A549 (cell line): ENCODE measurements at regions not wholly inside any gene's neighbourhood (a gene's known extent, or its start where the extent isn't known, plus 50 kb on each side); places are given as distances from the start of the nearest gene placed in this dataset.

Experiments used
- CTCF ChIP-seq: fragments of >200 bp; sonication (Bioruptor Twin); formaldehyde crosslinking; IDR thresholded peaks from 3 replicates; pipeline ENCODE4 v1.5.1; 2016
- EP300 ChIP-seq, 2 experiments: fragments of >200 bp; sonication (Bioruptor Twin); formaldehyde crosslinking; IDR thresholded peaks; 2 replicates in 1 of 2; 3 replicates in 1 of 2; pipeline ENCODE4 v1.6.1; 2016 to 2017
- FOSL2 ChIP-seq, 2 experiments: fragments of 450-650 bp in 1 of 2; fragments of >200 bp in 1 of 2; sonication (Bioruptor Twin) in 1 of 2; formaldehyde crosslinking; IDR thresholded peaks; 2 replicates each; pipeline versions ENCODE4 v1.5.0 to v1.6.1; 2016 to 2020; ENCODE audit warnings: mild to moderate bottlenecking in 1 of 2, moderate library complexity in 1 of 2
- FOXS1 ChIP-seq: fragments of 250-450 bp; sonication (Bioruptor Pico); IDR thresholded peaks from 2 replicates; pipeline ENCODE4 v1.5.0; 2020; ENCODE audit warnings: mild to moderate bottlenecking, moderate library complexity
- HOXB13 ChIP-seq: fragments of 250-450 bp; sonication (Bioruptor Pico); IDR thresholded peaks from 2 replicates; pipeline ENCODE4 v1.5.0; 2020; ENCODE audit warnings: low read depth, mild to moderate bottlenecking, moderate library complexity
- JUN ChIP-seq, 2 experiments: fragments of >200 bp; sonication (Bioruptor Twin); formaldehyde crosslinking; IDR thresholded peaks; 2 replicates in 1 of 2; 3 replicates in 1 of 2; pipeline ENCODE4 v1.6.1; 2016 to 2017
- KDM1A ChIP-seq: fragments of 200-600 bp; sonication (generic); IDR thresholded peaks from 2 replicates; pipeline ENCODE4 v1.6.1; 2016; ENCODE audit warnings: low read depth, mild to moderate bottlenecking
- POLR2A ChIP-seq: IDR thresholded peaks from 2 replicates; pipeline ENCODE4 v1.6.1; 2012; ENCODE audit warnings: mild to moderate bottlenecking, low read length
- REST ChIP-seq: fragments of 200-600 bp; sonication (generic); IDR thresholded peaks from 2 replicates; pipeline ENCODE4 v1.6.1; 2016; ENCODE audit warnings: antibody characterized with exemption, mild to moderate bottlenecking, moderate library complexity
- USF2 ChIP-seq: fragments of 450-650 bp; IDR thresholded peaks from 2 replicates; pipeline ENCODE4 v1.6.1; 2014; ENCODE audit warnings: antibody characterized with exemption

GRCh38 chr7:32212321-32212720 is 142.1 kb upstream of the PDE1C start:
- TF ChIP-seq CTCF (no peak), HOXB13 (CRISPR knock-in tag) (no peak), FOSL2 (IDR thresholded peaks at IDR 0.05) (no peak), FOSL2 (CRISPR knock-in tag; IDR thresholded peaks at IDR 0.05) (no peak), FOXS1 (CRISPR knock-in tag) (no peak), USF2 (no peak), JUN (IDR thresholded peaks at IDR 0.05) (no peak), EP300 (IDR thresholded peaks at IDR 0.05) (no peak), REST (no peak), POLR2A (no peak), KDM1A (no peak)
